Tibial nerve (tissue), 3 donors: ENCODE measurements at regions not wholly inside any gene's neighbourhood (a gene's known extent, or its start where the extent isn't known, plus 50 kb on each side); places are given as distances from the start of the nearest gene placed in this dataset.

Source experiments
- POLR2A ChIP-seq, 2 donors: fragments of 450-650 bp; IDR thresholded peaks; one replicate each; pipeline ENCODE4 v1.6.1; 2017; ENCODE audit warnings: antibody characterized with exemption in 2 of 2, mild to moderate bottlenecking in 2 of 2, moderate library complexity in 2 of 2
- TF ChIP-seq, protein P1 (sequence below), 5 experiments: fragments of 200-600 bp in 3 of 5; fragments of 450-650 bp in 2 of 5; sonication (generic) in 3 of 5; IDR thresholded peaks; one replicate each; pipeline ENCODE4 v1.5.1; 2016 to 2019; ENCODE audit warnings: antibody characterized with exemption in 5 of 5, mild to moderate bottlenecking in 3 of 5, moderate library complexity in 2 of 5

GRCh38 chr3:107969994-107970819, 120.6 kb downstream of the CD47 start:
- no peak for TF ChIP-seq POLR2A (IDR thresholded peaks at IDR 0.05)
- TF ChIP-seq, protein P1, sequence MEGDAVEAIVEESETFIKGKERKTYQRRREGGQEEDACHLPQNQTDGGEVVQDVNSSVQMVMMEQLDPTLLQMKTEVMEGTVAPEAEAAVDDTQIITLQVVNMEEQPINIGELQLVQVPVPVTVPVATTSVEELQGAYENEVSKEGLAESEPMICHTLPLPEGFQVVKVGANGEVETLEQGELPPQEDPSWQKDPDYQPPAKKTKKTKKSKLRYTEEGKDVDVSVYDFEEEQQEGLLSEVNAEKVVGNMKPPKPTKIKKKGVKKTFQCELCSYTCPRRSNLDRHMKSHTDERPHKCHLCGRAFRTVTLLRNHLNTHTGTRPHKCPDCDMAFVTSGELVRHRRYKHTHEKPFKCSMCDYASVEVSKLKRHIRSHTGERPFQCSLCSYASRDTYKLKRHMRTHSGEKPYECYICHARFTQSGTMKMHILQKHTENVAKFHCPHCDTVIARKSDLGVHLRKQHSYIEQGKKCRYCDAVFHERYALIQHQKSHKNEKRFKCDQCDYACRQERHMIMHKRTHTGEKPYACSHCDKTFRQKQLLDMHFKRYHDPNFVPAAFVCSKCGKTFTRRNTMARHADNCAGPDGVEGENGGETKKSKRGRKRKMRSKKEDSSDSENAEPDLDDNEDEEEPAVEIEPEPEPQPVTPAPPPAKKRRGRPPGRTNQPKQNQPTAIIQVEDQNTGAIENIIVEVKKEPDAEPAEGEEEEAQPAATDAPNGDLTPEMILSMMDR (IDR thresholded peaks at IDR 0.05): no peak
